ENCODE measurements at regions not wholly inside any gene's neighbourhood (a gene's known extent, or its start where the extent isn't known, plus 50 kb on each side); places are given as distances from the start of the nearest gene placed in this dataset.
A peak's percentile ranks its signal among the peaks of the same experiment; 100 is the strongest.

GRCh38 chr9:88742905-88743304, 207.9 kb downstream of the NXNL2 start:
- H3K27ac ChIP-seq (replicated peaks): peak overlapping the region; percentile 17
- peaks cover 29% of the 10 kb centered on the region for H3K4me1 ChIP-seq
- intact Hi-C loops (cut with micrococcal nuclease): no loop called here
- no peaks in the 10 kb centered on the region for H3K36me3 ChIP-seq
- TF ChIP-seq CTCF (IDR thresholded peaks at IDR 0.05; ENCODE audit: borderline replicate concordance): no peak
- H3K4me3 ChIP-seq: no peak overlapping the region
- no peak for DNase-seq
- no peaks in the 10 kb centered on the region for H3K27me3 ChIP-seq (ENCODE audit: low read depth)
- H3K9me3 ChIP-seq (replicated peaks): no peaks in the 10 kb centered on the region

- Histone ChIP-seq H3K9me3 (replicated peaks) (no peaks in the 10 kb centered on the region), H3K4me1 (peaks cover 48% of the 10 kb centered on the region), H3K27me3 (ENCODE audit: low read depth) (no peaks in the 10 kb centered on the region), H3K27ac (replicated peaks) (peak overlapping the region; percentile 27), H3K4me3 (no peak overlapping the region), H3K36me3 (no peaks in the 10 kb centered on the region)
- TF ChIP-seq CTCF (IDR thresholded peaks at IDR 0.05; ENCODE audit: borderline replicate concordance): no peak
- DNase-seq: no peak
- intact Hi-C loops (cut with micrococcal nuclease): no loop called here
Measured at GRCh38 chr9:88745276-88746001, 210.5 kb downstream of the NXNL2 start.

- intact Hi-C loops (cut with micrococcal nuclease): no loop called here
- Histone ChIP-seq H3K9me3 (replicated peaks) (peaks cover 3% of the 10 kb centered on the region), H3K36me3 (no peaks in the 10 kb centered on the region), H3K4me3 (no peak overlapping the region), H3K4me1 (peaks cover 48% of the 10 kb centered on the region), H3K27me3 (ENCODE audit: low read depth) (no peaks in the 10 kb centered on the region), H3K27ac (replicated peaks) (peak overlapping the region; percentile 85)
- DNase-seq: peak; percentile 51
- TF ChIP-seq CTCF (IDR thresholded peaks at IDR 0.05; ENCODE audit: borderline replicate concordance): no peak
Measured at GRCh38 chr9:88746029-88746742, 211.2 kb downstream of the NXNL2 start.

- Histone ChIP-seq H3K27ac (replicated peaks) (peak overlapping the region; percentile 85), H3K4me1 (peaks cover 48% of the 10 kb centered on the region)
- intact Hi-C loops (cut with micrococcal nuclease): no loop called here
Measured at GRCh38 chr9:88746743-88747398, 211.9 kb downstream of the NXNL2 start.

More at GRCh38 chr9:88746743-88747398, 211.9 kb downstream of the NXNL2 start:
- Histone ChIP-seq H3K4me3 (no peak overlapping the region), H3K27me3 (ENCODE audit: low read depth) (no peaks in the 10 kb centered on the region), H3K9me3 (replicated peaks) (peaks cover 6% of the 10 kb centered on the region), H3K36me3 (no peaks in the 10 kb centered on the region)
- no peak for TF ChIP-seq CTCF (IDR thresholded peaks at IDR 0.05; ENCODE audit: borderline replicate concordance)
- no peak for DNase-seq
